Gastroesophageal sphincter (tissue), 3 donors: ENCODE measurements at regions not wholly inside any gene's neighbourhood (a gene's known extent, or its start where the extent isn't known, plus 50 kb on each side); places are given as distances from the start of the nearest gene placed in this dataset.

Experiments used
- EP300 ChIP-seq: sonication (generic); formaldehyde crosslinking; IDR thresholded peaks from one replicate; pipeline ENCODE4 v1.6.1; 2017; ENCODE audit warnings: antibody characterized with exemption, mild to moderate bottlenecking
- POLR2A ChIP-seq, 2 donors: fragments of 450-650 bp; IDR thresholded peaks; one replicate each; pipeline ENCODE4 v1.6.1; 2017; ENCODE audit warnings: antibody characterized with exemption in 2 of 2, mild to moderate bottlenecking in 2 of 2, moderate library complexity in 1 of 2
- POLR2AphosphoS5 ChIP-seq: sonication (generic); formaldehyde crosslinking; IDR thresholded peaks from one replicate; pipeline ENCODE4 v1.6.1; 2017; ENCODE audit warnings: antibody characterized with exemption
- TF ChIP-seq, protein P1 (sequence below), 4 experiments: fragments of 200-600 bp in 2 of 4; fragments of 450-650 bp in 2 of 4; sonication (generic) in 1 of 4; IDR thresholded peaks; one replicate each; pipeline ENCODE4 v1.5.1; 2017 to 2019; ENCODE audit warnings: antibody characterized with exemption in 4 of 4, mild to moderate bottlenecking in 2 of 4, moderate library complexity in 2 of 4

DNA sequence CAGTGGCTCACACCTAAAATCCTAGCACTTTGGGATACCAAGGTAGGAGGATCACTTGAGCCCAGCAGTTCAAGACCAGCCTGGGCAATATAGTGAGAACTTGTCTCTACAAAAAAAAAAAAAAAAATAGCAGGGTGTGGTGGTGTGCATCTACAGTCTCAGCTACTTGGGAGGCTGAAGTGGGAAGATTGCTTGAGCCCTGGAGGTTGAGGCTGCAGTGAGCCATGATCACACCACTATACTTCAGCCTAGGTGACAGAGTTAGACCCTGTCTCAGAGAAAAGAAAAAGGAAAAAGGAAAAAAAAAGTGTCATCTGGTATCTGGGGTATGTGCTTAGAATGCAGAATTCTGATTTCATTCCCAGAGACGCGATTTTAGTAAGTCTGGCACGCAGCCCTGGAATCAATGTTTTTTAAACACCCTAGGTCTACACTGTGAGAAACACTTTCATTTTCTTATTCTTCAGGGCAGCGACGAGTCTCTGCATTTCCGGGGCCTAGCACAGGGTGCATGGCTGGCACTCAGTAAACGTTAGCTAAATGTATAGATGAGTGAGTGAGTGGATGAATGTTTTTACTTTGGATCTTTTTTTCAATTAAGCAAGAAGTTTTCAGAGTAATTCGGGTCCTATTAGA is 243.8 kb upstream of the PWP1 start:
- TF ChIP-seq, protein P1, sequence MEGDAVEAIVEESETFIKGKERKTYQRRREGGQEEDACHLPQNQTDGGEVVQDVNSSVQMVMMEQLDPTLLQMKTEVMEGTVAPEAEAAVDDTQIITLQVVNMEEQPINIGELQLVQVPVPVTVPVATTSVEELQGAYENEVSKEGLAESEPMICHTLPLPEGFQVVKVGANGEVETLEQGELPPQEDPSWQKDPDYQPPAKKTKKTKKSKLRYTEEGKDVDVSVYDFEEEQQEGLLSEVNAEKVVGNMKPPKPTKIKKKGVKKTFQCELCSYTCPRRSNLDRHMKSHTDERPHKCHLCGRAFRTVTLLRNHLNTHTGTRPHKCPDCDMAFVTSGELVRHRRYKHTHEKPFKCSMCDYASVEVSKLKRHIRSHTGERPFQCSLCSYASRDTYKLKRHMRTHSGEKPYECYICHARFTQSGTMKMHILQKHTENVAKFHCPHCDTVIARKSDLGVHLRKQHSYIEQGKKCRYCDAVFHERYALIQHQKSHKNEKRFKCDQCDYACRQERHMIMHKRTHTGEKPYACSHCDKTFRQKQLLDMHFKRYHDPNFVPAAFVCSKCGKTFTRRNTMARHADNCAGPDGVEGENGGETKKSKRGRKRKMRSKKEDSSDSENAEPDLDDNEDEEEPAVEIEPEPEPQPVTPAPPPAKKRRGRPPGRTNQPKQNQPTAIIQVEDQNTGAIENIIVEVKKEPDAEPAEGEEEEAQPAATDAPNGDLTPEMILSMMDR (IDR thresholded peaks at IDR 0.05) = no peak
- TF ChIP-seq POLR2A (IDR thresholded peaks at IDR 0.05) (no peak), POLR2AphosphoS5 (no peak), EP300 (no peak)
